ENCODE measurements at regions not wholly inside any gene's neighbourhood (a gene's known extent, or its start where the extent isn't known, plus 50 kb on each side); places are given as distances from the start of the nearest gene placed in this dataset.

DNA sequence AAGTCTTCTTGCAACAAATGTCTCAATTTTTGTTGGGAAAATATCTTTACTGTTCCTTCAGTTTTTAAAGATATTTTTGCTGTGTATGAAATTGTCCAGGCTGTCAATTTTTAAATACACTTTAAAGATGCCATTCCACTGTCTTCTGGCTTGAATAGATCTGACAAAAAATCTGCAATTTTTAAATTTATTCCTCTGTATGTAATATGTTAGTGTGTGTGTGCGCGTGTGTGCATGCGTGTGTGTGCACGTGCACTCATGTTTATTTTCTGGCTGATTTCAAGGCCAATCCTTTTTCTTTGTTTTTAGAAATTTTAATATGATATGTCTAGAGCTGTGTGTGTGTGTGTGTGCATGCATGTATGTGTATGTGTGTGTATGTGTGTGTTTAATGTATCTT is 263.2 kb upstream of the SESN3 start:
- TF ChIP-seq SAP30 (IDR thresholded peaks at IDR 0.05; ENCODE audit: insufficient read depth, insufficient replicate concordance, low read length) (no peak), POU5F1 (IDR thresholded peaks at IDR 0.05; ENCODE audit: low read depth, low read length) (no peak)
- TF ChIP-seq, protein P1, sequence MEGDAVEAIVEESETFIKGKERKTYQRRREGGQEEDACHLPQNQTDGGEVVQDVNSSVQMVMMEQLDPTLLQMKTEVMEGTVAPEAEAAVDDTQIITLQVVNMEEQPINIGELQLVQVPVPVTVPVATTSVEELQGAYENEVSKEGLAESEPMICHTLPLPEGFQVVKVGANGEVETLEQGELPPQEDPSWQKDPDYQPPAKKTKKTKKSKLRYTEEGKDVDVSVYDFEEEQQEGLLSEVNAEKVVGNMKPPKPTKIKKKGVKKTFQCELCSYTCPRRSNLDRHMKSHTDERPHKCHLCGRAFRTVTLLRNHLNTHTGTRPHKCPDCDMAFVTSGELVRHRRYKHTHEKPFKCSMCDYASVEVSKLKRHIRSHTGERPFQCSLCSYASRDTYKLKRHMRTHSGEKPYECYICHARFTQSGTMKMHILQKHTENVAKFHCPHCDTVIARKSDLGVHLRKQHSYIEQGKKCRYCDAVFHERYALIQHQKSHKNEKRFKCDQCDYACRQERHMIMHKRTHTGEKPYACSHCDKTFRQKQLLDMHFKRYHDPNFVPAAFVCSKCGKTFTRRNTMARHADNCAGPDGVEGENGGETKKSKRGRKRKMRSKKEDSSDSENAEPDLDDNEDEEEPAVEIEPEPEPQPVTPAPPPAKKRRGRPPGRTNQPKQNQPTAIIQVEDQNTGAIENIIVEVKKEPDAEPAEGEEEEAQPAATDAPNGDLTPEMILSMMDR (IDR thresholded peaks at IDR 0.05; ENCODE audit: control extremely low read depth in 1 of 3, insufficient read depth in 1 of 3, low read depth in 1 of 3, low read length in 3 of 3) = no peak
- TF ChIP-seq, protein P2, sequence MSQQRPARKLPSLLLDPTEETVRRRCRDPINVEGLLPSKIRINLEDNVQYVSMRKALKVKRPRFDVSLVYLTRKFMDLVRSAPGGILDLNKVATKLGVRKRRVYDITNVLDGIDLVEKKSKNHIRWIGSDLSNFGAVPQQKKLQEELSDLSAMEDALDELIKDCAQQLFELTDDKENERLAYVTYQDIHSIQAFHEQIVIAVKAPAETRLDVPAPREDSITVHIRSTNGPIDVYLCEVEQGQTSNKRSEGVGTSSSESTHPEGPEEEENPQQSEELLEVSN (IDR thresholded peaks at IDR 0.05) = no peak
